Loucy (cell line): ENCODE measurements at regions not wholly inside any gene's neighbourhood (a gene's known extent, or its start where the extent isn't known, plus 50 kb on each side); places are given as distances from the start of the nearest gene placed in this dataset.

ENCODE experiments used
- H2AFZ ChIP-seq: fragments of 200-600 bp; sonication (generic); 2 replicates; pipeline ENCODE4 v1.6.0; 2016; ENCODE audit warnings: antibody characterized with exemption, mild to moderate bottlenecking, low read length, moderate library complexity
- H3F3A ChIP-seq: fragments of 200-600 bp; 2 replicates; pipeline ENCODE4 v1.6.0; 2016; ENCODE audit warnings: antibody characterized with exemption, low read depth, mild to moderate bottlenecking
- H3K27me3 ChIP-seq: fragments of 200-600 bp; sonication (generic); 2 replicates; pipeline ENCODE4 v1.6.1; 2014; ENCODE audit warnings: low read length, mild to moderate bottlenecking; ENCODE audit not compliant: insufficient read depth, poor library complexity, severe bottlenecking
- H3K36me3 ChIP-seq: fragments of 200-600 bp; sonication (generic); 2 replicates; pipeline ENCODE4 v1.6.1; 2016; ENCODE audit warnings: low read length; ENCODE audit not compliant: insufficient read depth
- H3K4me1 ChIP-seq: fragments of 200-600 bp; sonication (generic); 2 replicates; pipeline ENCODE4 v1.5.1; 2014; ENCODE audit warnings: low read length, mild to moderate bottlenecking; ENCODE audit not compliant: insufficient read depth, poor library complexity, severe bottlenecking
- H3K4me2 ChIP-seq: fragments of 200-600 bp; sonication (generic); 2 replicates; pipeline ENCODE4 v1.6.0; 2014; ENCODE audit warnings: antibody characterized with exemption, low read length, low read depth, mild to moderate bottlenecking; ENCODE audit not compliant: poor library complexity, severe bottlenecking
- H3K4me3 ChIP-seq: fragments of 200-600 bp; sonication (generic); 2 replicates; pipeline ENCODE4 v1.5.1; 2014; ENCODE audit warnings: low read length, mild to moderate bottlenecking, mixed read lengths; ENCODE audit not compliant: poor library complexity, severe bottlenecking
- H3K79me2 ChIP-seq: fragments of 200-600 bp; sonication (generic); 2 replicates; pipeline ENCODE4 v1.6.1; 2014; ENCODE audit warnings: low read length; ENCODE audit not compliant: insufficient read depth
- H3K9ac ChIP-seq: fragments of 200-600 bp; sonication (generic); 2 replicates; pipeline ENCODE4 v1.6.0; 2014; ENCODE audit warnings: mild to moderate bottlenecking, low read depth, low read length, moderate library complexity; ENCODE audit not compliant: poor library complexity, severe bottlenecking
- H3K9me2 ChIP-seq: fragments of 200-600 bp; sonication (generic); replicated peaks from 2 replicates; pipeline ENCODE4 v1.6.1; 2016; ENCODE audit warnings: low read depth, low read length, mixed read lengths
- H3K9me3 ChIP-seq: fragments of 200-600 bp; sonication (generic); 2 replicates; pipeline ENCODE4 v1.6.1; 2014; ENCODE audit warnings: mild to moderate bottlenecking, antibody characterized with exemption, low read length, low read depth; ENCODE audit not compliant: insufficient read depth
- H4K20me1 ChIP-seq: fragments of 200-600 bp; sonication (generic); 2 replicates; pipeline ENCODE4 v1.6.0; 2014; ENCODE audit warnings: antibody characterized with exemption, low read length, mild to moderate bottlenecking; ENCODE audit not compliant: insufficient read depth, poor library complexity, severe bottlenecking
- CTCF ChIP-seq: fragments of 200-600 bp; sonication (generic); conservative IDR thresholded peaks from 2 replicates; pipeline ENCODE4 v1.5.1; 2014; ENCODE audit warnings: mild to moderate bottlenecking, antibody characterized with exemption, low read length
- EZH2phosphoT487 ChIP-seq: fragments of 200-600 bp; IDR thresholded peaks from 2 replicates; pipeline ENCODE4 v1.6.1; 2018; ENCODE audit warnings: antibody characterized with exemption, mild to moderate bottlenecking, moderate library complexity, borderline replicate concordance

GRCh38 chr2:21404827-21405625, 281.3 kb downstream of the TDRD15 start:
- no peak for TF ChIP-seq CTCF
- no peak for TF ChIP-seq EZH2phosphoT487
- no peaks in the 10 kb centered on the region for H3F3A ChIP-seq
- H3K4me2 ChIP-seq: no peak overlapping the region
- no peaks in the 10 kb centered on the region for H3K27me3 ChIP-seq
- H2AFZ ChIP-seq: no peak overlapping the region
- H3K9ac ChIP-seq: no peak overlapping the region
- H4K20me1 ChIP-seq: no peaks in the 10 kb centered on the region
- no peak overlapping the region for H3K4me3 ChIP-seq
- H3K9me3 ChIP-seq: no peaks in the 10 kb centered on the region
- H3K9me2 ChIP-seq: no peaks in the 10 kb centered on the region
- H3K4me1 ChIP-seq: no peaks in the 10 kb centered on the region
- no peaks in the 10 kb centered on the region for H3K36me3 ChIP-seq
- H3K79me2 ChIP-seq: no peaks in the 10 kb centered on the region

GRCh38 chr2:21406386-21406785, 282.6 kb downstream of the TDRD15 start:
- H3K4me3 ChIP-seq: no peak overlapping the region
- no peak for TF ChIP-seq CTCF
- no peak for TF ChIP-seq EZH2phosphoT487
- no peak overlapping the region for H3K4me2 ChIP-seq
- H4K20me1 ChIP-seq: no peaks in the 10 kb centered on the region
- no peaks in the 10 kb centered on the region for H3K9me3 ChIP-seq
- H3K27me3 ChIP-seq: no peaks in the 10 kb centered on the region
- no peak overlapping the region for H3K9ac ChIP-seq
- no peaks in the 10 kb centered on the region for H3F3A ChIP-seq
- no peaks in the 10 kb centered on the region for H3K79me2 ChIP-seq
- no peaks in the 10 kb centered on the region for H3K36me3 ChIP-seq
- no peaks in the 10 kb centered on the region for H3K9me2 ChIP-seq
- no peaks in the 10 kb centered on the region for H3K4me1 ChIP-seq
- no peak overlapping the region for H2AFZ ChIP-seq

GRCh38 chr2:21406911-21407310, 283.1 kb downstream of the TDRD15 start:
- no peaks in the 10 kb centered on the region for H3K27me3 ChIP-seq
- no peak overlapping the region for H3K9ac ChIP-seq
- H2AFZ ChIP-seq: no peak overlapping the region
- H3K9me2 ChIP-seq: no peaks in the 10 kb centered on the region
- no peak overlapping the region for H3K4me3 ChIP-seq
- H3F3A ChIP-seq: no peaks in the 10 kb centered on the region
- H3K4me1 ChIP-seq: no peaks in the 10 kb centered on the region
- no peaks in the 10 kb centered on the region for H4K20me1 ChIP-seq
- no peaks in the 10 kb centered on the region for H3K79me2 ChIP-seq
- H3K36me3 ChIP-seq: no peaks in the 10 kb centered on the region
- TF ChIP-seq CTCF (no peak), EZH2phosphoT487 (no peak)
- no peak overlapping the region for H3K4me2 ChIP-seq
- H3K9me3 ChIP-seq: no peaks in the 10 kb centered on the region
